Stimulated activated CD8-positive, alpha-beta memory T cell treated with anti-CD3 and anti-CD28 coated beads, Interleukin-4, amount 100 ng/mL, for 1 hour (primary cell): ENCODE measurements at regions not wholly inside any gene's neighbourhood (a gene's known extent, or its start where the extent isn't known, plus 50 kb on each side); places are given as distances from the start of the nearest gene placed in this dataset.
"Not testable (repeated sequence)": the region's sequence is repeated elsewhere in the genome, so short reads cannot be mapped to it uniquely, and the experiment has no call there.

Experiments
- DNase-seq, 2 donors: peaks; one replicate each; pipeline ENCODE4 v3.0.0-alpha.2; 2020; ENCODE audit warnings: low read depth in 2 of 2, low spot score in 1 of 2

- no peak for DNase-seq
Measured at GRCh38 chr16:17944345-17944744, 392.2 kb downstream of the NPIPA8 start.

GRCh38 chr16:17942067-17942466 is 394.5 kb downstream of the NPIPA8 start:
- no peak for DNase-seq

- DNase-seq, result no peak
Measured at GRCh38 chr16:17940584-17941364, 395.8 kb downstream of the NPIPA8 start.

GRCh38 chr16:17939723-17940122 is 396.8 kb downstream of the NPIPA8 start:
- no peak for DNase-seq

GRCh38 chr16:17939122-17939536 is 397.4 kb downstream of the NPIPA8 start:
- no peak for DNase-seq

GRCh38 chr16:17938546-17938945 is 398.0 kb downstream of the NPIPA8 start:
- no peak for DNase-seq

GRCh38 chr16:17936766-17937402 is 399.7 kb downstream of the NPIPA8 start:
- no peak for DNase-seq

GRCh38 chr16:17930280-17930679 is 406.3 kb downstream of the NPIPA8 start:
- no peak for DNase-seq

- DNase-seq, result no peak
Measured at GRCh38 chr16:17926866-17927399, 409.6 kb downstream of the NPIPA8 start.

- DNase-seq, result no peak
Measured at GRCh38 chr16:17926461-17926860, 410.1 kb downstream of the NPIPA8 start.

GRCh38 chr16:17925761-17926160 is 410.8 kb downstream of the NPIPA8 start:
- no peak for DNase-seq

- DNase-seq, result peak in 1 of 2 donors; percentile 3
Measured at GRCh38 chr16:17921357-17921978, 415.1 kb downstream of the NPIPA8 start.

- DNase-seq, result no peak
Measured at GRCh38 chr16:17917316-17918019, 419.1 kb downstream of the NPIPA8 start.

- DNase-seq, result no peak
Measured at GRCh38 chr16:17915791-17916190, 420.7 kb downstream of the NPIPA8 start.

GRCh38 chr16:17914168-17914567 is 422.4 kb downstream of the NPIPA8 start:
- no peak for DNase-seq

- DNase-seq, result not testable (repeated sequence)
Measured at GRCh38 chr16:17911578-17911977, 425.0 kb downstream of the NPIPA8 start.

- DNase-seq, result not testable (repeated sequence)
Measured at GRCh38 chr16:17906626-17907025, 429.9 kb downstream of the NPIPA8 start.

GRCh38 chr16:17901309-17901708 is 430.5 kb upstream of the XYLT1 start:
- DNase-seq, result no peak

- DNase-seq, result no peak
Measured at GRCh38 chr16:17899141-17899540, 428.4 kb upstream of the XYLT1 start.

- DNase-seq, result no peak
Measured at GRCh38 chr16:17887963-17888362, 417.2 kb upstream of the XYLT1 start.

GRCh38 chr16:17885659-17886207 is 415.0 kb upstream of the XYLT1 start:
- DNase-seq, result no peak
